ENCODE measurements at regions not wholly inside any gene's neighbourhood (a gene's known extent, or its start where the extent isn't known, plus 50 kb on each side); places are given as distances from the start of the nearest gene placed in this dataset.

DNA sequence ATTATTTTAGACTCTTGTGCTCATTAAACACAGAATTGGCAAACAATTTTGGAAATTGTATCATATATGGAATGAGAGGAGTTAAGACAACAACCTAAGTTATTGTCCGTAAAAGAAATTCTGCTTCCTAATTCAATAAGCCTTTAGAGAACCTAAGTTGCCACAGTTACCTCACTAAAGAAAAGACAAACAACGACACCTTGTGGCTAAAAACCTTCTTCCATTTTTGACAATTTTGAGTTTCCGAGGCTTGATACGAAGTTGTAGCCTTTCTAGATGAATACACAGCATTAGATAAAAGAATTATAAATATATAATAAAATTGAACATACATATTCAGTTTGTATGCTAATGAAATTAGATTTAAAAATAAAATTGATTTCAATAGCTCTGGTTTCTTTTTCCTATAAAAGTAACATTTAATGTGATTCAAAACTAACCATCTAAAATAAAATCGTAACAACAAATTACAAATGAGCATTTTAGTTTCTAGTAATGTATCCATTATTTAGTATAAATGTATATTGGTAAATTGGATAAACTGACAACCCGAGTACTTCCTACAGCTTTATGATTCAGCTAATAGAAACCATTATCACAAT lies 275.1 kb downstream of the GPM6A start:
- peak; percentile 80 for DNase-seq (ENCODE audit: low read depth, low spot score)

- DNase-seq (ENCODE audit: low read depth, low spot score) = no peak
These were observed 272.6 kb downstream of the GPM6A start for GRCh38 chr4:175539498-175539897.

- no peak for DNase-seq (ENCODE audit: low read depth, low spot score)
These were observed 271.9 kb downstream of the GPM6A start for GRCh38 chr4:175540151-175540550.

DNA sequence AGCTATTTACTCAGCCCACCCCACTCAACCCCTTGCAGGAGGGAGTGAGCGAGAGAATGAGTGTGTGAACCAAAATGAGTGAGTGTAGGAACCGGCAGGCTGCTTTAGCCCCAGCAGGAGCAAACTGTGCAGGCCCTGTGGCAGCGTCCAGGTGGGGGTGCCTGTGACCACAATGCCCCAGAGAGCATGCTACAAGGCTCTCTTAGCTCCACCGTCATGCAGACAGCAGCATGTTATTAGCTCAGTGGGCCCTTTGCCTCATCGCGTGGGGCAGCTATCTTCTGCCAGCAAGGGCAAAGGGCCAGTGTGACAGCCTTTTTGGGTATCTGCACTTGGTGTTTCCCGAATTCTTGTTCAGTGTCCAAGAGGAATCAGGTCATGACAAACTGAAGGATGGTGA lies 271.3 kb downstream of the GPM6A start:
- no peak for DNase-seq (ENCODE audit: low read depth, low spot score)

- DNase-seq (ENCODE audit: low read depth, low spot score) = no peak
These were observed 269.3 kb downstream of the GPM6A start for GRCh38 chr4:175542786-175543185.

DNA sequence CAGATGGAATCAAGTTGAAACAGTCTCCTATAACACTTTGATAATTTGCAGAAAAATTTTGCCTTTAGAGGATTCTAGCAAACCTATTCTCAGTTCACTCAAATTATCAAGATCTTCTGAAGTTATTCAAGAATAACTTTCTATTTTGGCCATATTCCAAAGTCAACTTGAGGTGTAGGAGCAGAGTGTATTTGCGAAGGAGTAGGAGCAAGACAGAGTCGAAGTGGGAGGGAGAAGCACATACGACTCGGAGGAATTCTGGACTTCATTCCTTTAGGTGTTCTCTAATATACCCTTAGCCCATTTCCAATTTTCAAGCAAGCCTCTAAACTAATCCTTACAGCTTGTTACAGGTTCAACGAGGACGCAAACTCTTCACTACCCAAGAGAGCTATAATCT lies 252.9 kb downstream of the GPM6A start:
- DNase-seq (ENCODE audit: low read depth, low spot score) = no peak

GRCh38 chr4:175559526-175559925 lies 252.5 kb downstream of the GPM6A start:
- no peak for DNase-seq (ENCODE audit: low read depth, low spot score)

DNA sequence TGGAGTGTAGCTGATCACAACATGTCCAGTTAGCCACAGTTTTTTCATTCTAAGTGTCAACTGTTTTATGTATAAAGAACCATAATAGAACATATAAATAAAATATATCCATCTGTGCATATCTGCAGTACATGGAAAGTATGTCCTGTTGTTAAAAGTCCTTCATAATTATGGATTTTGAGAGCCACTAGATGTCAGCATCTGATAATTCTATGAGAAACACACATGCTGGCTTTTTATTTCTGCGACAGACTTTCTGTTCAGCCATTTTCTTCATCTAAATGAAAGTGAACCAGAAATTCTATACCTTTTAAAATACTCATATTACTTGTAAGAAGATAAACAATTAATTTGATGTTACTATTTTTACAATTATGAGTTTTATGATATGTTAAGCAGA lies 251.5 kb downstream of the GPM6A start:
- DNase-seq (ENCODE audit: low read depth, low spot score) = peak; percentile 68

GRCh38 chr4:175561696-175562095 lies 250.4 kb downstream of the GPM6A start:
- DNase-seq (ENCODE audit: low read depth, low spot score) = no peak

DNA sequence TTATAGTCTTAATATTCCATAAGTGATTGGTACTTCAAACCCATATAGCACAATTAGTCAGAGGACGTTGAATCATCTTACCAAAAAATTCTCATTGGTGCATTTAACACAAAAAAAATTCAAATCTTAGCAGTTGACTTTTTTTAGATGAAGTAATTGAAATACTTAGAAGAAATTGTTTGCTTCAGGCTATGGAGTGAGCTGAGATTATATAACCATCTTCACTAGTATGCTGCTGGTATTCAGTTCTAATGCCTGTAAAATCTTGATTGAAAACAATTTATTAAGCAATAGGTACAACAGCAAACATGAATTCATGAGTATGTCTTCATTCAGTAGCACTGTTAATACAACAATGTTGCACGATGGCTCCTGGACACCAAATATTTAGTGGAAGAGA lies 250.0 kb downstream of the GPM6A start:
- DNase-seq (ENCODE audit: low read depth, low spot score) = no peak

DNA sequence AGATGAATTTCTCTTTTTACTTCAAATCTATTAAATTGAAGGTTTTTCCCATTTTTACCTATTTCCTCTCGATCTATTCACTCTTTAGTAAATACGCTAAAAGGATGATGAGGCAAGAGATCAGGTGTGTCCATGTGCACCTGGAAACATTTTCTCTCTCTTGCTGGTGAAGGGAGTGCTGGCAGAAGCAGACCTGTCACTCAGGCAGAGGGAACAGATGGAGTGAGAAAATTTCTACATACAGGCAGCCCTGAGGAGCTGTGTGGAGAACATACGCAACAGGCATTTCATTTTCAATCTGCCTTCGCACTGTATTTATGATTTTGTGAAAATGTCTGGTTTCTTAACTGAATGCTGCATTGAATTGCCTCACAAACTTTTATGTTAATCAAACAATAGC lies 249.5 kb downstream of the GPM6A start:
- DNase-seq (ENCODE audit: low read depth, low spot score) = no peak
